ENCODE measurements at regions not wholly inside any gene's neighbourhood (a gene's known extent, or its start where the extent isn't known, plus 50 kb on each side); places are given as distances from the start of the nearest gene placed in this dataset.

GRCh38 chr11:90414221-90414620 is 191.4 kb upstream of the CHORDC1 start:
- no peak overlapping the region for H3K27ac ChIP-seq
- TF ChIP-seq, protein P1, sequence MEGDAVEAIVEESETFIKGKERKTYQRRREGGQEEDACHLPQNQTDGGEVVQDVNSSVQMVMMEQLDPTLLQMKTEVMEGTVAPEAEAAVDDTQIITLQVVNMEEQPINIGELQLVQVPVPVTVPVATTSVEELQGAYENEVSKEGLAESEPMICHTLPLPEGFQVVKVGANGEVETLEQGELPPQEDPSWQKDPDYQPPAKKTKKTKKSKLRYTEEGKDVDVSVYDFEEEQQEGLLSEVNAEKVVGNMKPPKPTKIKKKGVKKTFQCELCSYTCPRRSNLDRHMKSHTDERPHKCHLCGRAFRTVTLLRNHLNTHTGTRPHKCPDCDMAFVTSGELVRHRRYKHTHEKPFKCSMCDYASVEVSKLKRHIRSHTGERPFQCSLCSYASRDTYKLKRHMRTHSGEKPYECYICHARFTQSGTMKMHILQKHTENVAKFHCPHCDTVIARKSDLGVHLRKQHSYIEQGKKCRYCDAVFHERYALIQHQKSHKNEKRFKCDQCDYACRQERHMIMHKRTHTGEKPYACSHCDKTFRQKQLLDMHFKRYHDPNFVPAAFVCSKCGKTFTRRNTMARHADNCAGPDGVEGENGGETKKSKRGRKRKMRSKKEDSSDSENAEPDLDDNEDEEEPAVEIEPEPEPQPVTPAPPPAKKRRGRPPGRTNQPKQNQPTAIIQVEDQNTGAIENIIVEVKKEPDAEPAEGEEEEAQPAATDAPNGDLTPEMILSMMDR (IDR thresholded peaks at IDR 0.05; ENCODE audit: poor library complexity), result no peak
- no peak for TF ChIP-seq EZH2 (IDR thresholded peaks at IDR 0.05; ENCODE audit: borderline replicate concordance)
- no peak for TF ChIP-seq EZH2phosphoT487 (IDR thresholded peaks at IDR 0.05; ENCODE audit: low read depth, severe bottlenecking, unreplicated experiment)
- H3K79me2 ChIP-seq, result no peaks in the 10 kb centered on the region
- no peaks in the 10 kb centered on the region for H3K9me3 ChIP-seq (ENCODE audit: low read depth)
- no peaks in the 10 kb centered on the region for H3K36me3 ChIP-seq (replicated peaks; ENCODE audit: insufficient read depth, low read depth)
- H3K4me1 ChIP-seq (ENCODE audit: insufficient read depth), result no peaks in the 10 kb centered on the region
- no peak overlapping the region for H3K4me3 ChIP-seq
- no peaks in the 10 kb centered on the region for H3K9me2 ChIP-seq (replicated peaks; ENCODE audit: insufficient read depth)
- no peaks in the 10 kb centered on the region for H3K27me3 ChIP-seq
- H3K4me2 ChIP-seq, result no peak overlapping the region
- WGBS (ENCODE audit: low lambda C conversion rate, missing lambda C conversion rate), result 95% methylated on average over 2 of the region's 2 CpGs
- no peak for DNase-seq (ENCODE audit: low spot score)
- no peak overlapping the region for H2AFZ ChIP-seq
- no peaks in the 10 kb centered on the region for H4K20me1 ChIP-seq (ENCODE audit: insufficient read depth, poor library complexity, severe bottlenecking)

GRCh38 chr11:90407350-90407749 is 184.5 kb upstream of the CHORDC1 start:
- H3K36me3 ChIP-seq (replicated peaks; ENCODE audit: insufficient read depth, low read depth), result no peaks in the 10 kb centered on the region
- no peaks in the 10 kb centered on the region for H3K4me1 ChIP-seq (ENCODE audit: insufficient read depth)
- no peaks in the 10 kb centered on the region for H3K79me2 ChIP-seq
- no peak for DNase-seq (ENCODE audit: low spot score)
- H3K27me3 ChIP-seq, result no peaks in the 10 kb centered on the region
- no peak overlapping the region for H3K4me2 ChIP-seq
- no peaks in the 10 kb centered on the region for H3K9me2 ChIP-seq (replicated peaks; ENCODE audit: insufficient read depth)
- no peak overlapping the region for H3K27ac ChIP-seq
- no peak overlapping the region for H3K4me3 ChIP-seq
- H3K9me3 ChIP-seq (ENCODE audit: low read depth), result no peaks in the 10 kb centered on the region
- no peak overlapping the region for H2AFZ ChIP-seq
- TF ChIP-seq, protein P1 (IDR thresholded peaks at IDR 0.05; ENCODE audit: poor library complexity), result no peak
- TF ChIP-seq EZH2 (IDR thresholded peaks at IDR 0.05; ENCODE audit: borderline replicate concordance) (no peak), EZH2phosphoT487 (IDR thresholded peaks at IDR 0.05; ENCODE audit: low read depth, severe bottlenecking, unreplicated experiment) (no peak)
- H4K20me1 ChIP-seq (ENCODE audit: insufficient read depth, poor library complexity, severe bottlenecking), result no peaks in the 10 kb centered on the region

DNA sequence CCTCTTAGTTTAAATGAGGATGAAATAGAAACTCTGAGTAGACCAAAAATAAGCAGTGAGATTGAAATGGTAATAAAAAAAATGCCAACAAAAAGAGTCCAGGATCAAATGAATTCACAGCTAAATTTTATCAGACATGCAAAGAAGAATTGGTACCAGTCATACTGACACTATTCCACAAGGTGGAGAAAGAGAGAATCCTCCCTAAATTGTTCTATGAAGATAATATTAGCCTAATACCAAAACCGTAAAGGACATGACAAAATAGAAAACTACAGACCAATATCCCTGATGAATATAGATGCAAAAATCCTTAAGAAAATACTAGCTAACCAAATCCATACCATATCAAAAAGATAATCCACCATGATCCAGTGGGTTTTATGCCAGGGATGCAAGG is 169.8 kb upstream of the CHORDC1 start:
- Histone ChIP-seq H3K27ac (no peak overlapping the region), H4K20me1 (ENCODE audit: insufficient read depth, poor library complexity, severe bottlenecking) (no peaks in the 10 kb centered on the region), H3K36me3 (replicated peaks; ENCODE audit: insufficient read depth, low read depth) (no peaks in the 10 kb centered on the region), H3K4me1 (ENCODE audit: insufficient read depth) (no peaks in the 10 kb centered on the region), H3K9me3 (ENCODE audit: low read depth) (no peaks in the 10 kb centered on the region), H3K79me2 (no peaks in the 10 kb centered on the region), H3K27me3 (no peaks in the 10 kb centered on the region), H3K9me2 (replicated peaks; ENCODE audit: insufficient read depth) (no peaks in the 10 kb centered on the region), H2AFZ (no peak overlapping the region), H3K4me2 (no peak overlapping the region), H3K4me3 (no peak overlapping the region)
- no peak for DNase-seq (ENCODE audit: low spot score)
- 95% methylated on average over 1 of the region's 1 CpG for WGBS (ENCODE audit: low lambda C conversion rate, missing lambda C conversion rate)
- TF ChIP-seq, protein P1 (IDR thresholded peaks at IDR 0.05; ENCODE audit: poor library complexity), result no peak
- no peak for TF ChIP-seq EZH2 (IDR thresholded peaks at IDR 0.05; ENCODE audit: borderline replicate concordance)
- no peak for TF ChIP-seq EZH2phosphoT487 (IDR thresholded peaks at IDR 0.05; ENCODE audit: low read depth, severe bottlenecking, unreplicated experiment)

DNA sequence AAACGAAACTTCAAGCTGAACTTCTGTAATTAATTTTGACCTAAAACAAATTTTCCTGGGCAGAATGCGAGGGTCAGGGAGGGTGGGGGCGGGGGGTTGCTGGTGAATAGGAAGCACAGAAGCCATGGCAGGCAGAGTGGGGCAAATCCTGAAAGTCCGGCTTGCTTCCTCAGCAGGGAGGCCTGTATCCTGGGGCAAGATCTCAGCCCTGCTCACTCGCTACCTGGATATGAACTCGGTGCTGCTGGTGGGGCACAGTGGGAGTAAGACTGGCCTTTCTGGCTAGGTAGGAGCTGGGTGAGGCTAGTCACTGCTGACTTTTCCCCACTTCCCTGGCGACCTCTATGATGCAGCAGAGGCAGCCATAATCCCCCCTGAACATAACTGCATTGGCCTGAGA is 168.9 kb upstream of the CHORDC1 start:
- WGBS (ENCODE audit: low lambda C conversion rate, missing lambda C conversion rate), result 85% methylated on average over 7 of the region's 7 CpGs
- no peak overlapping the region for H3K4me3 ChIP-seq

More for the DNA sequence above, 168.9 kb upstream of the CHORDC1 start:
- H3K36me3 ChIP-seq (replicated peaks; ENCODE audit: insufficient read depth, low read depth), result no peaks in the 10 kb centered on the region
- H3K4me1 ChIP-seq (ENCODE audit: insufficient read depth), result no peaks in the 10 kb centered on the region
- no peaks in the 10 kb centered on the region for H3K9me2 ChIP-seq (replicated peaks; ENCODE audit: insufficient read depth)
- no peak overlapping the region for H3K4me2 ChIP-seq
- no peaks in the 10 kb centered on the region for H4K20me1 ChIP-seq (ENCODE audit: insufficient read depth, poor library complexity, severe bottlenecking)
- TF ChIP-seq EZH2phosphoT487 (IDR thresholded peaks at IDR 0.05; ENCODE audit: low read depth, severe bottlenecking, unreplicated experiment) (no peak), EZH2 (IDR thresholded peaks at IDR 0.05; ENCODE audit: borderline replicate concordance) (no peak)
- TF ChIP-seq, protein P1 (IDR thresholded peaks at IDR 0.05; ENCODE audit: poor library complexity), result no peak
- H2AFZ ChIP-seq, result no peak overlapping the region
- no peak for DNase-seq (ENCODE audit: low spot score)
- no peaks in the 10 kb centered on the region for H3K79me2 ChIP-seq
- no peaks in the 10 kb centered on the region for H3K9me3 ChIP-seq (ENCODE audit: low read depth)
- H3K27ac ChIP-seq, result no peak overlapping the region
- no peaks in the 10 kb centered on the region for H3K27me3 ChIP-seq

Measured in hepatocyte (in vitro differentiated cells).